GM13977 (cell line): ENCODE measurements at regions not wholly inside any gene's neighbourhood (a gene's known extent, or its start where the extent isn't known, plus 50 kb on each side); places are given as distances from the start of the nearest gene placed in this dataset.
"Not testable (repeated sequence)": the region's sequence is repeated elsewhere in the genome, so short reads cannot be mapped to it uniquely, and the experiment has no call there.

ENCODE experiments used
- DNase-seq: peaks from one replicate; pipeline ENCODE4 v3.0.0; 2012; ENCODE audit warnings: low spot score
- CTCF ChIP-seq: IDR thresholded peaks from 2 replicates; pipeline ENCODE4 v1.5.1; 2012; ENCODE audit warnings: mild to moderate bottlenecking, control low read depth; ENCODE audit not compliant: insufficient read depth; ENCODE audit errors: extremely low read depth, missing control alignments
- in situ Hi-C: fragments of 300-500 bp; cut with MboI; formaldehyde crosslinking; loops from one replicate; pipeline ENCODE4 v1.12.0; 2022; ENCODE audit warnings: low sequenced_read_pairs, low pct_unique_long_range_greater_than_20kb, mixed read lengths, inconsistent platforms; ENCODE audit not compliant: unreplicated experiment

- DNase-seq: no peak
- in situ Hi-C loops: no loop called here
- TF ChIP-seq CTCF: no peak
Observed at GRCh38 chr6:85065831-85066230, 301.4 kb upstream of the TBX18 start.

GRCh38 chr6:85063611-85064010 lies 299.2 kb upstream of the TBX18 start:
- no peak for TF ChIP-seq CTCF
- in situ Hi-C loops: no loop called here
- no peak for DNase-seq

GRCh38 chr6:85062884-85063283 lies 298.5 kb upstream of the TBX18 start:
- in situ Hi-C loops: no loop called here

GRCh38 chr6:85058806-85059205 lies 294.4 kb upstream of the TBX18 start:
- in situ Hi-C loops: no loop called here
- no peak for TF ChIP-seq CTCF
- no peak for DNase-seq

More at GRCh38 chr6:85062884-85063283, 298.5 kb upstream of the TBX18 start:
- no peak for TF ChIP-seq CTCF
- DNase-seq: no peak

- DNase-seq: no peak
- in situ Hi-C loops: no loop called here
- no peak for TF ChIP-seq CTCF
Observed at GRCh38 chr6:85050149-85050548, 285.8 kb upstream of the TBX18 start.

GRCh38 chr6:85049282-85049681 lies 284.9 kb upstream of the TBX18 start:
- DNase-seq: no peak
- TF ChIP-seq CTCF: no peak
- in situ Hi-C loops: no loop called here

GRCh38 chr6:85047818-85048217 lies 283.4 kb upstream of the TBX18 start:
- no peak for DNase-seq
- in situ Hi-C loops: no loop called here

GRCh38 chr6:85045767-85046166 lies 281.4 kb upstream of the TBX18 start:
- in situ Hi-C loops, DNase-seq: not testable (repeated sequence)

More at GRCh38 chr6:85047818-85048217, 283.4 kb upstream of the TBX18 start:
- no peak for TF ChIP-seq CTCF
